Progenitor cell of endocrine pancreas (in vitro differentiated cells): ENCODE measurements at regions not wholly inside any gene's neighbourhood (a gene's known extent, or its start where the extent isn't known, plus 50 kb on each side); places are given as distances from the start of the nearest gene placed in this dataset.
"Not testable (repeated sequence)": the region's sequence is repeated elsewhere in the genome, so short reads cannot be mapped to it uniquely, and the experiment has no call there.

Experiments
- DNase-seq: peaks from one replicate; pipeline ENCODE4 v3.0.0; 2021; ENCODE audit warnings: low spot score; ENCODE audit not compliant: unreplicated experiment
- H3K27ac Mint-ChIP-seq: 2 replicates; pipeline ENCODE4 v1.8.0; 2021; ENCODE audit warnings: mild to moderate bottlenecking, moderate library complexity, mixed read lengths
- H3K27me3 Mint-ChIP-seq: 2 replicates; pipeline ENCODE4 v1.8.0; 2021; ENCODE audit warnings: mixed read lengths
- H3K36me3 Mint-ChIP-seq: 2 replicates; pipeline ENCODE4 v1.8.0; 2022; ENCODE audit warnings: mixed read lengths; ENCODE audit not compliant: insufficient read depth
- H3K4me1 Mint-ChIP-seq: 2 replicates; pipeline ENCODE4 v1.8.0; 2021; ENCODE audit warnings: low read depth, mixed read lengths
- H3K4me3 Mint-ChIP-seq: 2 replicates; pipeline ENCODE4 v1.8.0; 2021; ENCODE audit warnings: low read depth, mild to moderate bottlenecking, moderate library complexity, mixed read lengths
- H3K9me3 Mint-ChIP-seq: 2 replicates; pipeline ENCODE4 v1.8.0; 2021; ENCODE audit warnings: low read depth, mixed read lengths
- TF ChIP-seq, protein P1 (sequence below): fragments of 200-600 bp; sonication (generic); IDR thresholded peaks from one replicate; pipeline ENCODE4 v1.5.0; 2021; ENCODE audit warnings: antibody characterized with exemption, mild to moderate bottlenecking; ENCODE audit not compliant: unreplicated experiment

- Mint-ChIP-seq H3K27ac (no peak overlapping the region), H3K27me3 (no peaks in the 10 kb centered on the region), H3K9me3 (no peaks in the 10 kb centered on the region), H3K36me3 (no peaks in the 10 kb centered on the region), H3K4me1 (peaks cover 1% of the 10 kb centered on the region), H3K4me3 (no peak overlapping the region)
- TF ChIP-seq, protein P1, sequence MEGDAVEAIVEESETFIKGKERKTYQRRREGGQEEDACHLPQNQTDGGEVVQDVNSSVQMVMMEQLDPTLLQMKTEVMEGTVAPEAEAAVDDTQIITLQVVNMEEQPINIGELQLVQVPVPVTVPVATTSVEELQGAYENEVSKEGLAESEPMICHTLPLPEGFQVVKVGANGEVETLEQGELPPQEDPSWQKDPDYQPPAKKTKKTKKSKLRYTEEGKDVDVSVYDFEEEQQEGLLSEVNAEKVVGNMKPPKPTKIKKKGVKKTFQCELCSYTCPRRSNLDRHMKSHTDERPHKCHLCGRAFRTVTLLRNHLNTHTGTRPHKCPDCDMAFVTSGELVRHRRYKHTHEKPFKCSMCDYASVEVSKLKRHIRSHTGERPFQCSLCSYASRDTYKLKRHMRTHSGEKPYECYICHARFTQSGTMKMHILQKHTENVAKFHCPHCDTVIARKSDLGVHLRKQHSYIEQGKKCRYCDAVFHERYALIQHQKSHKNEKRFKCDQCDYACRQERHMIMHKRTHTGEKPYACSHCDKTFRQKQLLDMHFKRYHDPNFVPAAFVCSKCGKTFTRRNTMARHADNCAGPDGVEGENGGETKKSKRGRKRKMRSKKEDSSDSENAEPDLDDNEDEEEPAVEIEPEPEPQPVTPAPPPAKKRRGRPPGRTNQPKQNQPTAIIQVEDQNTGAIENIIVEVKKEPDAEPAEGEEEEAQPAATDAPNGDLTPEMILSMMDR: no peak
- DNase-seq: no peak
These were observed 301.7 kb downstream of the MRPS30 start for GRCh38 chr5:45110399-45110798.

DNA sequence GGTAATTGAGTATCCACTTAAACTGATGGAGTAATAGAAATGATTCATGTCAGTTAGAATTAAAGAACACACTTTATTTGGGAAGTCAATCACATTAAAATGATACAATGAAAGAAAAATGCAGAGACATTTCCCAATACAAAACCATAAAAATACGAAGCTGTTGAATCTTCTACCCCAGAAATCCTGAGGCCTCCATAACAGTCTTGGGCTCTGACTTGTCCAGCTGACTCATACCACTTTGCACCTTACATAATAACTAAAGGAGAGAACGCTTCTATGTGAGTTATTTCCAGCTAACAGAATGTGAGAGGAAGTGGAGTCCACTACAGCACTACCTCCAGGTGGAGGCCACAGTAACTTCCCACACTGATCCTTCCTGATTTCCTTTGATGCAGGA, 305.0 kb downstream of the MRPS30 start:
- peaks cover 2% of the 10 kb centered on the region for H3K36me3 Mint-ChIP-seq
- DNase-seq: no peak
- H3K4me3 Mint-ChIP-seq: no peak overlapping the region
- peaks cover 11% of the 10 kb centered on the region for H3K9me3 Mint-ChIP-seq
- H3K4me1 Mint-ChIP-seq: no peaks in the 10 kb centered on the region
- TF ChIP-seq, protein P1: no peak
- H3K27me3 Mint-ChIP-seq: no peaks in the 10 kb centered on the region
- H3K27ac Mint-ChIP-seq: no peak overlapping the region

- peaks cover 22% of the 10 kb centered on the region for H3K4me1 Mint-ChIP-seq
- no peak for DNase-seq
- H3K4me3 Mint-ChIP-seq: no peak overlapping the region
- H3K27ac Mint-ChIP-seq: no peak overlapping the region
- TF ChIP-seq, protein P1: no peak
- H3K36me3 Mint-ChIP-seq: no peaks in the 10 kb centered on the region
- H3K9me3 Mint-ChIP-seq: peaks cover 4% of the 10 kb centered on the region
- H3K27me3 Mint-ChIP-seq: no peaks in the 10 kb centered on the region
These were observed 324.2 kb downstream of the MRPS30 start for GRCh38 chr5:45132972-45133371.

- Mint-ChIP-seq H3K36me3 (no peaks in the 10 kb centered on the region), H3K27ac (no peak overlapping the region), H3K4me3 (no peak overlapping the region), H3K27me3 (no peaks in the 10 kb centered on the region), H3K9me3 (peaks cover 3% of the 10 kb centered on the region), H3K4me1 (peaks cover 7% of the 10 kb centered on the region)
- TF ChIP-seq, protein P1: no peak
- no peak for DNase-seq
These were observed 354.2 kb downstream of the MRPS30 start for GRCh38 chr5:45162974-45163373.

DNA sequence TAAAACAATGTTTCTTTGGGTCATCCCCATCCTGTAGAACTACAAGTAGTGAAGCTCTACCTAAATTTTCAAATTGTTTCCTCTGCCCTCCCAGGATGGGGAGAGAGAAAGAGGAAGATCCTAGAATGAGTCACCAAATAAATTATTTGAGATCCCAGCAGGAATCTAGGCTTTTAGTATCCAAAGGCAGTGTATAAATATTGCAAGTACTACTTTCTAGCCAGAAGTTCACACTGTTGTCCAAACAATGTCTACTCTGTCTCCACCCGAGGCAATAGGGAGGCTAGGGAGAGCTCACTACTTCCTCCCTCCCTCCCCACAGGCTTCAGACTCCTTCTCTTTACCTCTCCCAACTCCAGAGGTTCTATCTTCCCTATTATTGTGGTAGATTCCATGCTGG, 362.8 kb downstream of the MRPS30 start:
- no peaks in the 10 kb centered on the region for H3K36me3 Mint-ChIP-seq
- DNase-seq: no peak
- H3K4me3 Mint-ChIP-seq: no peak overlapping the region
- H3K27me3 Mint-ChIP-seq: no peaks in the 10 kb centered on the region
- no peaks in the 10 kb centered on the region for H3K4me1 Mint-ChIP-seq
- H3K9me3 Mint-ChIP-seq: no peaks in the 10 kb centered on the region
- no peak overlapping the region for H3K27ac Mint-ChIP-seq
- TF ChIP-seq, protein P1: no peak

- H3K9me3 Mint-ChIP-seq, H3K27me3 Mint-ChIP-seq, DNase-seq, H3K36me3 Mint-ChIP-seq, H3K27ac Mint-ChIP-seq, H3K4me1 Mint-ChIP-seq, H3K4me3 Mint-ChIP-seq: not testable (repeated sequence)
These were observed 363.9 kb downstream of the MRPS30 start for GRCh38 chr5:45172634-45173033.
